ENCODE measurements at regions not wholly inside any gene's neighbourhood (a gene's known extent, or its start where the extent isn't known, plus 50 kb on each side); places are given as distances from the start of the nearest gene placed in this dataset.

DNA sequence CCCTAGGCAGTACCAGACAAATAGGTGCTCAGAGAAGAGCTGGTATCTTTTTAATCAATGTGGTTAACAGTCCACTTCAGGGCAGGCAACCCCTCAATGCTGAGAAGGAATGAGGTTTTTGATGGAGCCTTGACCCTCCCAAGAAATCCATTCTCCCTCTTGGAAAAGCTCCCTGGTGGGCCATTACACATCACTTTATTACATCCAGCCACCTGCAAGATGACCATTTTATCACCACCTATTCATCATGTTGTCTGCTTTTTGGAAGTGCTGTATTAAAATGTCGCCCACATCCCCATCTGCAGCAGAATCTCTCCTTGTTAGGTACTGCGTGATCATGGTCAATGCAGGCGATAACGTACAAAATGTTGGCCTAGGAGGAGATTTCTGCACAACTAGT is 614.7 kb upstream of the TMEM132C start:
- Histone ChIP-seq H3K18ac (ENCODE audit: extremely low read depth, low read length) (no peak overlapping the region), H3K4me2 (ENCODE audit: insufficient read depth in 1 of 2, low read depth in 2 of 2, low read length in 2 of 2) (no peak overlapping the region), H3K27ac (ENCODE audit: low read depth, low read length) (no peak overlapping the region), H3K4me1 (replicated peaks in 1 of 4; ENCODE audit: control insufficient read depth in 3 of 4, insufficient read depth in 4 of 4, low read length in 3 of 4) (no peaks in the 10 kb centered on the region), H3K36me3 (ENCODE audit: control insufficient read depth in 2 of 4, insufficient read depth in 4 of 4, low read length in 3 of 4) (no peaks in the 10 kb centered on the region), H2BK120ac (replicated peaks; ENCODE audit: low read depth, low read length) (no peak overlapping the region), H2AK5ac (ENCODE audit: low read depth, low read length) (no peak overlapping the region), H2AFZ (ENCODE audit: low read length) (no peak overlapping the region), H3K79me1 (ENCODE audit: low read depth, low read length) (no peaks in the 10 kb centered on the region), H3K27me3 (replicated peaks in 1 of 4; ENCODE audit: control insufficient read depth in 3 of 4, extremely low read depth in 1 of 4, insufficient read depth in 3 of 4, low read length in 3 of 4) (no peaks in the 10 kb centered on the region), H4K20me1 (replicated peaks in 1 of 2; ENCODE audit: control insufficient read depth in 1 of 2, insufficient read depth in 2 of 2, low read length in 2 of 2) (no peaks in the 10 kb centered on the region), H3K4ac (replicated peaks; ENCODE audit: insufficient read length, low read depth, low read length) (no peak overlapping the region), H3K9me3 (ENCODE audit: insufficient read depth in 2 of 2, low read depth in 1 of 2, low read length in 1 of 2) (no peaks in the 10 kb centered on the region), H2BK15ac (ENCODE audit: low read length) (no peak overlapping the region), H3K23me2 (ENCODE audit: low read depth, low read length) (no peaks in the 10 kb centered on the region), H3K4me3 (ENCODE audit: extremely low read depth in 1 of 4, insufficient read depth in 2 of 4, low read depth in 3 of 4, low read length in 4 of 4) (no peak overlapping the region), H3K79me2 (ENCODE audit: control insufficient read depth in 1 of 2, insufficient read depth in 2 of 2, low read length in 2 of 2) (no peaks in the 10 kb centered on the region), H3K56ac (replicated peaks; ENCODE audit: insufficient read length, low read depth, low read length) (no peak overlapping the region), H2BK5ac (ENCODE audit: low read depth, low read length) (no peak overlapping the region), H2BK12ac (ENCODE audit: low read depth, low read length) (no peak overlapping the region), H3K9ac (replicated peaks in 1 of 4; ENCODE audit: extremely low read depth in 1 of 4, low read depth in 3 of 4, low read length in 3 of 4) (no peak overlapping the region), H4K91ac (replicated peaks; ENCODE audit: insufficient read length, low read length) (no peak overlapping the region), H3K14ac (ENCODE audit: insufficient read length) (no peak overlapping the region), H2BK20ac (ENCODE audit: low read length) (no peak overlapping the region), H4K5ac (ENCODE audit: insufficient read length, low read depth, low read length) (no peak overlapping the region), H4K8ac (ENCODE audit: extremely low read depth, insufficient read depth, low read length) (no peak overlapping the region), H3K23ac (ENCODE audit: insufficient read length) (no peak overlapping the region)
- no peak for DNase-seq (ENCODE audit: low read depth in 1 of 2, low spot score in 2 of 2)
- WGBS, 2 experiments (ENCODE audit: extremely low coverage in 1 of 2, insufficient coverage in 1 of 2, insufficient read length in 1 of 2, insufficient replicate concordance in 2 of 2, low coverage in 1 of 2, low lambda C conversion rate in 2 of 2, missing lambda C conversion rate in 1 of 2), result 91% methylated on average over 4 of the region's 4 CpGs; no CpG with 5 or more reads in 1 of the 2 experiments
- no peak for FAIRE-seq
- CTCF ChIA-PET (ENCODE audit: partially characterized antibody), result no interaction called here
- POLR2A ChIA-PET (ENCODE audit: partially characterized antibody), result no interaction called here
- no peak for TF ChIP-seq EZH2 (IDR thresholded peaks at IDR 0.05; ENCODE audit: low read depth, low read length, severe bottlenecking)
- TF ChIP-seq, protein P1, sequence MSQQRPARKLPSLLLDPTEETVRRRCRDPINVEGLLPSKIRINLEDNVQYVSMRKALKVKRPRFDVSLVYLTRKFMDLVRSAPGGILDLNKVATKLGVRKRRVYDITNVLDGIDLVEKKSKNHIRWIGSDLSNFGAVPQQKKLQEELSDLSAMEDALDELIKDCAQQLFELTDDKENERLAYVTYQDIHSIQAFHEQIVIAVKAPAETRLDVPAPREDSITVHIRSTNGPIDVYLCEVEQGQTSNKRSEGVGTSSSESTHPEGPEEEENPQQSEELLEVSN (IDR thresholded peaks at IDR 0.05), result no peak
- TF ChIP-seq TEAD4 (IDR thresholded peaks at IDR 0.05; ENCODE audit: low read depth, low read length), result no peak
- no peak for TF ChIP-seq PHF8 (conservative IDR thresholded peaks at IDR 0.05; ENCODE audit: low read depth, low read length)
- TF ChIP-seq SP1 (IDR thresholded peaks at IDR 0.05; ENCODE audit: low read depth, low read length), result no peak
- TF ChIP-seq SIN3A (conservative IDR thresholded peaks at IDR 0.05 in 1 of 2, IDR thresholded peaks at IDR 0.05 in 1 of 2; ENCODE audit: low read depth in 1 of 2, low read length in 2 of 2), result no peak
- TF ChIP-seq BRCA1 (IDR thresholded peaks at IDR 0.05; ENCODE audit: low read depth, low read length), result no peak
- no peak for TF ChIP-seq JUND (IDR thresholded peaks at IDR 0.05; ENCODE audit: low read length)
- no peak for TF ChIP-seq ZNF274 (IDR thresholded peaks at IDR 0.05; ENCODE audit: borderline replicate concordance, extremely low read depth, low read length)
- TF ChIP-seq SIX5 (IDR thresholded peaks at IDR 0.05; ENCODE audit: low read depth, low read length), result no peak
- no peak for TF ChIP-seq NRF1 (IDR thresholded peaks at IDR 0.05; ENCODE audit: low read depth, low read length)
- TF ChIP-seq, protein P2, sequence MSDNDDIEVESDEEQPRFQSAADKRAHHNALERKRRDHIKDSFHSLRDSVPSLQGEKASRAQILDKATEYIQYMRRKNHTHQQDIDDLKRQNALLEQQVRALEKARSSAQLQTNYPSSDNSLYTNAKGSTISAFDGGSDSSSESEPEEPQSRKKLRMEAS (IDR thresholded peaks at IDR 0.05), result no peak
- TF ChIP-seq, protein P3, sequence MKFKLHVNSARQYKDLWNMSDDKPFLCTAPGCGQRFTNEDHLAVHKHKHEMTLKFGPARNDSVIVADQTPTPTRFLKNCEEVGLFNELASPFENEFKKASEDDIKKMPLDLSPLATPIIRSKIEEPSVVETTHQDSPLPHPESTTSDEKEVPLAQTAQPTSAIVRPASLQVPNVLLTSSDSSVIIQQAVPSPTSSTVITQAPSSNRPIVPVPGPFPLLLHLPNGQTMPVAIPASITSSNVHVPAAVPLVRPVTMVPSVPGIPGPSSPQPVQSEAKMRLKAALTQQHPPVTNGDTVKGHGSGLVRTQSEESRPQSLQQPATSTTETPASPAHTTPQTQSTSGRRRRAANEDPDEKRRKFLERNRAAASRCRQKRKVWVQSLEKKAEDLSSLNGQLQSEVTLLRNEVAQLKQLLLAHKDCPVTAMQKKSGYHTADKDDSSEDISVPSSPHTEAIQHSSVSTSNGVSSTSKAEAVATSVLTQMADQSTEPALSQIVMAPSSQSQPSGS (IDR thresholded peaks at IDR 0.05; ENCODE audit: low read length), result no peak
